SK-N-SH (cell line): ENCODE measurements at regions not wholly inside any gene's neighbourhood (a gene's known extent, or its start where the extent isn't known, plus 50 kb on each side); places are given as distances from the start of the nearest gene placed in this dataset.

Experiments
- CTCF ChIA-PET: fragments of 300-600, 350-600 bp; formaldehyde crosslinking; extraction: SDS; loops from one replicate; lab custom pipeline; 2021; lab: Yijun Ruan, JAX
- POLR2A ChIA-PET: fragments of 350-600 bp; sonication (Branson Sonifier 250); formaldehyde crosslinking; extraction: SDS; loops from one replicate; lab custom pipeline; 2020; ENCODE audit warnings: antibody characterized with exemption, inconsistent platforms; lab: Yijun Ruan, JAX
- DNase-seq: peaks from one replicate; pipeline ENCODE4 v3.0.0; 2012
- H2AFZ ChIP-seq: fragments of 200-600 bp; sonication (generic); 2 replicates; pipeline ENCODE4 v1.8.1; 2016; ENCODE audit warnings: antibody characterized with exemption, mild to moderate bottlenecking, low read depth
- H3F3A ChIP-seq: fragments of 200-600 bp; sonication (generic); replicated peaks from 2 replicates; pipeline ENCODE3; 2016; ENCODE audit warnings: antibody characterized with exemption, mild to moderate bottlenecking; ENCODE audit not compliant: insufficient read depth
- H3K27ac ChIP-seq, 2 experiments: fragments of 200-500 bp in 1 of 2; fragments of 200-600 bp in 1 of 2; sonication (Bioruptor generic) in 1 of 2; sonication (generic), shearing (Covaris generic) in 1 of 2; 2 replicates each; pipeline versions ENCODE4 v1.5.1 to v1.6.1; 2014 to 2016; ENCODE audit warnings: low read depth in 2 of 2, inconsistent platforms in 1 of 2, low read length in 1 of 2, mild to moderate bottlenecking in 1 of 2, mixed read lengths in 1 of 2
- H3K27me3 ChIP-seq: fragments of 200-600 bp; sonication (generic), shearing (Covaris generic); 2 replicates; pipeline ENCODE4 v1.6.1; 2016; ENCODE audit warnings: mixed run types; ENCODE audit not compliant: insufficient read depth
- H3K36me3 ChIP-seq, 2 experiments: fragments of 200-500 bp in 1 of 2; fragments of 200-600 bp in 1 of 2; sonication (Bioruptor generic) in 1 of 2; sonication (generic) in 1 of 2; replicated peaks in 1 of 2; 2 replicates each; pipeline versions ENCODE3 to v1.5.1; 2014 to 2016; ENCODE audit warnings: low read length in 1 of 2, mild to moderate bottlenecking in 1 of 2; ENCODE audit not compliant: insufficient read depth in 2 of 2, control insufficient read depth in 1 of 2
- H3K4me1 ChIP-seq, 2 experiments: fragments of 200-500 bp in 1 of 2; fragments of 200-600 bp in 1 of 2; sonication (Bioruptor generic) in 1 of 2; sonication (generic), shearing (Covaris generic) in 1 of 2; 2 replicates each; pipeline versions ENCODE4 v1.5.1 to v1.6.1; 2014 to 2016; ENCODE audit warnings: low read depth in 1 of 2, low read length in 1 of 2, mixed run types in 1 of 2; ENCODE audit not compliant: insufficient read depth in 2 of 2, control insufficient read depth in 1 of 2
- H3K4me2 ChIP-seq: fragments of 200-600 bp; sonication (generic), shearing (Covaris generic); 2 replicates; pipeline ENCODE4 v1.6.1; 2017; ENCODE audit warnings: mixed run types
- H3K4me3 ChIP-seq, 2 experiments: fragments of 200-500 bp in 1 of 2; fragments of 200-600 bp in 1 of 2; sonication (Bioruptor generic) in 1 of 2; sonication (generic), shearing (Covaris generic) in 1 of 2; 2 replicates each; pipeline versions ENCODE4 v1.5.1 to v1.8.1; 2014 to 2016; ENCODE audit warnings: low read depth in 2 of 2, inconsistent platforms in 1 of 2, low read length in 1 of 2, mild to moderate bottlenecking in 1 of 2, mixed read lengths in 1 of 2, moderate library complexity in 1 of 2
- H3K79me2 ChIP-seq: fragments of 200-600 bp; sonication (generic); 2 replicates; pipeline ENCODE4 v1.8.1; 2017; ENCODE audit warnings: mild to moderate bottlenecking; ENCODE audit not compliant: insufficient read depth
- H3K9ac ChIP-seq: fragments of 200-600 bp; sonication (generic); 2 replicates; pipeline ENCODE4 v1.6.1; 2017; ENCODE audit warnings: mixed run types
- H3K9me2 ChIP-seq: fragments of 200-600 bp; sonication (generic); 2 replicates; pipeline ENCODE4 v1.6.1; 2017; ENCODE audit warnings: mixed run types
- H3K9me3 ChIP-seq: fragments of 200-600 bp; sonication (generic); 2 replicates; pipeline ENCODE4 v1.6.1; 2017; ENCODE audit warnings: mixed run types, mild to moderate bottlenecking, moderate library complexity
- H4K20me1 ChIP-seq: fragments of 200-600 bp; sonication (generic); 2 replicates; pipeline ENCODE4 v1.6.1; 2017; ENCODE audit warnings: mild to moderate bottlenecking, mixed run types; ENCODE audit not compliant: insufficient read depth
- CHD2 ChIP-seq: fragments of 150-350 bp; IDR thresholded peaks from 2 replicates; pipeline ENCODE4 v1.6.1; 2018; ENCODE audit warnings: low read length; ENCODE audit not compliant: partially characterized antibody
- CTCF ChIP-seq: fragments of 200-600 bp; sonication (generic); IDR thresholded peaks from 2 replicates; pipeline ENCODE4 v1.6.1; 2017; ENCODE audit warnings: antibody characterized with exemption, mild to moderate bottlenecking, moderate library complexity
- GATA2 ChIP-seq: sonication (generic); formaldehyde crosslinking; IDR thresholded peaks from 2 replicates; pipeline ENCODE4 v1.5.0; 2020; ENCODE audit warnings: mild to moderate bottlenecking, missing genetic modification reagents
- NFIC ChIP-seq: IDR thresholded peaks from 2 replicates; pipeline ENCODE4 v1.4.0; 2012; ENCODE audit warnings: borderline replicate concordance
- REST ChIP-seq: IDR thresholded peaks from 2 replicates; pipeline ENCODE4 v1.6.1; 2012; ENCODE audit warnings: mild to moderate bottlenecking, low read depth, low read length, moderate library complexity
- RFX5 ChIP-seq: IDR thresholded peaks from 2 replicates; pipeline ENCODE4 v1.6.1; 2012; ENCODE audit warnings: mild to moderate bottlenecking, improper control_type of control experiment, low read length
- TCF12 ChIP-seq: IDR thresholded peaks from 2 replicates; pipeline ENCODE4 v1.4.0; 2012
- WGBS: methylation state at CpG from one replicate; pipeline ENCODE4 v1.1.6; 2017; ENCODE audit warnings: low lambda C conversion rate; 5-methylcytosine and 5-hydroxymethylcytosine counted together

- ChIA-PET POLR2A (no interaction called here), CTCF (no interaction called here)
- 75% methylated on average over 9 of the region's 9 CpGs for WGBS
These were observed 348.1 kb downstream of the TMEM167A start for GRCh38 chr5:82728926-82729702.

More at GRCh38 chr5:82728926-82729702, 348.1 kb downstream of the TMEM167A start:
- Histone ChIP-seq H3K4me3 (no peak overlapping the region), H2AFZ (no peak overlapping the region), H3K4me1 (peaks cover 0 to 4% of the 10 kb centered on the region in 2 experiments; a peak in 1 of 4 replicates), H3K9me2 (no peaks in the 10 kb centered on the region), H3K4me2 (no peak overlapping the region), H4K20me1 (no peaks in the 10 kb centered on the region), H3K36me3 (no peaks in the 10 kb centered on the region), H3K27ac (no peak overlapping the region), H3K79me2 (no peaks in the 10 kb centered on the region), H3F3A (no peaks in the 10 kb centered on the region), H3K9ac (no peak overlapping the region), H3K27me3 (no peaks in the 10 kb centered on the region), H3K9me3 (no peaks in the 10 kb centered on the region)
- TF ChIP-seq RFX5 (no peak), REST (no peak), CHD2 (no peak), GATA2 (CRISPR knock-in tag) (no peak), NFIC (no peak), CTCF (no peak), TCF12 (no peak)
- no peak for DNase-seq
